KMS-11 (cell line): ENCODE measurements at regions not wholly inside any gene's neighbourhood (a gene's known extent, or its start where the extent isn't known, plus 50 kb on each side); places are given as distances from the start of the nearest gene placed in this dataset.

Source experiments
- H2AFZ ChIP-seq: fragments of 200-600 bp; sonication (generic); 2 replicates; pipeline ENCODE4 v1.6.1; 2016; ENCODE audit warnings: antibody characterized with exemption, mixed run types, low read depth
- H3K27ac ChIP-seq: fragments of 200-600 bp; sonication (generic); 2 replicates; pipeline ENCODE4 v1.6.1; 2016; ENCODE audit warnings: mild to moderate bottlenecking, mixed run types
- H3K27me3 ChIP-seq: fragments of 200-600 bp; sonication (generic); 2 replicates; pipeline ENCODE4 v1.6.1; 2017; ENCODE audit warnings: mild to moderate bottlenecking, low read depth, mixed run types, moderate library complexity; ENCODE audit not compliant: insufficient read depth
- H3K36me3 ChIP-seq: fragments of 200-600 bp; sonication (generic); 2 replicates; pipeline ENCODE4 v1.6.1; 2017; ENCODE audit warnings: mild to moderate bottlenecking, mixed run types; ENCODE audit not compliant: insufficient read depth
- H3K4me1 ChIP-seq: fragments of 200-600 bp; sonication (generic); 2 replicates; pipeline ENCODE4 v1.6.1; 2016; ENCODE audit warnings: mild to moderate bottlenecking, low read depth, mixed run types; ENCODE audit not compliant: poor library complexity, severe bottlenecking
- H3K4me2 ChIP-seq: fragments of 200-600 bp; sonication (generic); 2 replicates; pipeline ENCODE4 v1.7.0; 2016; ENCODE audit warnings: mild to moderate bottlenecking, mixed run types
- H3K4me3 ChIP-seq: fragments of 200-600 bp; sonication (generic); IDR thresholded peaks from 2 replicates; pipeline ENCODE4 v1.6.1; 2017; ENCODE audit warnings: low read depth, low read length, mixed read lengths; ENCODE audit not compliant: insufficient read depth
- H3K79me2 ChIP-seq: fragments of 200-600 bp; sonication (generic); 2 replicates; pipeline ENCODE4 v1.6.1; 2016; ENCODE audit warnings: low read depth, mixed run types; ENCODE audit not compliant: insufficient read depth
- H3K9ac ChIP-seq: fragments of 200-600 bp; sonication (generic); 2 replicates; pipeline ENCODE4 v1.6.1; 2016; ENCODE audit warnings: mild to moderate bottlenecking, mixed run types
- H4K20me1 ChIP-seq: fragments of 200-600 bp; sonication (generic); 2 replicates; pipeline ENCODE4 v1.6.1; 2016; ENCODE audit warnings: mild to moderate bottlenecking, mixed run types; ENCODE audit not compliant: insufficient read depth
- CTCF ChIP-seq: fragments of 200-600 bp; sonication (generic); conservative IDR thresholded peaks from 2 replicates; pipeline ENCODE4 v1.6.1; 2017; ENCODE audit warnings: low read depth, mild to moderate bottlenecking, antibody characterized with exemption, low read length, moderate library complexity, mixed read lengths

- no peak for TF ChIP-seq CTCF
- Histone ChIP-seq H3K4me3 (no peak overlapping the region), H3K27me3 (no peaks in the 10 kb centered on the region), H3K36me3 (no peaks in the 10 kb centered on the region), H3K4me2 (no peak overlapping the region), H2AFZ (no peak overlapping the region), H3K27ac (no peak overlapping the region), H3K4me1 (no peaks in the 10 kb centered on the region), H4K20me1 (no peaks in the 10 kb centered on the region), H3K79me2 (no peaks in the 10 kb centered on the region), H3K9ac (no peak overlapping the region)
These were observed 86.4 kb upstream of the VGLL3 start for GRCh38 chr3:87077355-87077754.

GRCh38 chr3:87076946-87077345, 86.0 kb upstream of the VGLL3 start:
- H3K27ac ChIP-seq: no peak overlapping the region
- H3K27me3 ChIP-seq: no peaks in the 10 kb centered on the region
- H3K79me2 ChIP-seq: no peaks in the 10 kb centered on the region
- H3K4me3 ChIP-seq: no peak overlapping the region
- H3K4me1 ChIP-seq: no peaks in the 10 kb centered on the region
- TF ChIP-seq CTCF: no peak
- no peak overlapping the region for H2AFZ ChIP-seq
- no peak overlapping the region for H3K4me2 ChIP-seq
- no peaks in the 10 kb centered on the region for H4K20me1 ChIP-seq
- no peak overlapping the region for H3K9ac ChIP-seq
- H3K36me3 ChIP-seq: no peaks in the 10 kb centered on the region

DNA sequence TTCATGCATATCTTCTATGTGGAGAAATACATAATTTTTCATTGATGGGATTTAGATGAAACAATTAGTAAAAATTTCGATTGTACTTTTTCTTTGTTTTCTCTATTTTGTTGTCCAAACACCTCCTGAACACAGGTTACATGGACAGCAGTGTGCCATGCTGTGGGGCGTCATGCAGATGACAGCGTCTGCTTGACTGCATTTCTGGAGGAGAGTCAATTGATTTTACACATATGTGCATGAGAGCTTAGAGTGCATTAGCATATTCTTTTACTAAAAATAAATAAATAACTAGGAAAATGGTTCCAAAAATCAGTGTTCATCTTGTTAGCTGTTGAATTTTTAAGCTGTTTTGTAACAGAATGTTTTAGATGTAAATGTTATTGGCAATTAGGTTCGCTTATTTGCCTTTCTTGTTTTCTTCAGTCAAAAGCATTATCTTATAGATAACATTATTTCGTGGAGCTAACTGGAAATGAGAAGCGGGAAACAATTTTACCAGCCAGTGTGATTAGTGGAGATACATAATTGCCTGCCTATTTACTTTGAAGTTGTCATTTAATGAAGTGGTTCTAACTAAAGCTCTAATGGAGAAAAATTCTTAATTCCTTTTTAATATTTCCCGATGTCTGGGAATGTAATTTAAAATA, 82.7 kb upstream of the VGLL3 start:
- H4K20me1 ChIP-seq: no peaks in the 10 kb centered on the region
- no peak overlapping the region for H3K27ac ChIP-seq
- no peak overlapping the region for H3K4me2 ChIP-seq
- no peaks in the 10 kb centered on the region for H3K79me2 ChIP-seq
- no peaks in the 10 kb centered on the region for H3K27me3 ChIP-seq
- no peaks in the 10 kb centered on the region for H3K4me1 ChIP-seq
- H3K4me3 ChIP-seq: no peak overlapping the region
- no peak for TF ChIP-seq CTCF
- no peaks in the 10 kb centered on the region for H3K36me3 ChIP-seq
- no peak overlapping the region for H2AFZ ChIP-seq
- H3K9ac ChIP-seq: no peak overlapping the region

DNA sequence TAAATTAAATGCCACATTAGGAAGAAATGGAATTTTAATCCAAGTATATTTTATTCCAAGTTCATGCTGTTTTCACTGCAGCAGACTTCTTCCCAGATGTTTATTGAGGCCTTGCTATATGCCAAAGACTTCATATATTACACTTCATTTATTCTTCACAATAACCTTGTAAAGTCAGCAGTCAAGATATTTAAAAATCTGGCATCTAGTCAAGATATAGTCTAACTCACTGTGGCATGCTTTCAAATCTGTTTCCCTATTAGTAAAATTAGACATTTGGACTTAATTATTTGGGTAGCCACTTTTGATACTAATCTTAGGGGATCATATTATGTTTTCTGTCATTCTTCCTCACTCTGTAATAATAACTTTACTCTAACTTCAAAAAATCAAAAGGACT, 81.5 kb upstream of the VGLL3 start:
- no peak overlapping the region for H3K4me3 ChIP-seq

More for the DNA sequence above, 81.5 kb upstream of the VGLL3 start:
- Histone ChIP-seq H4K20me1 (no peaks in the 10 kb centered on the region), H2AFZ (no peak overlapping the region), H3K27ac (no peak overlapping the region), H3K36me3 (no peaks in the 10 kb centered on the region), H3K79me2 (no peaks in the 10 kb centered on the region), H3K4me1 (no peaks in the 10 kb centered on the region), H3K4me2 (no peak overlapping the region), H3K9ac (no peak overlapping the region), H3K27me3 (no peaks in the 10 kb centered on the region)
- no peak for TF ChIP-seq CTCF
